HS-27A (cell line): ENCODE measurements at regions not wholly inside any gene's neighbourhood (a gene's known extent, or its start where the extent isn't known, plus 50 kb on each side); places are given as distances from the start of the nearest gene placed in this dataset.
A peak's percentile ranks its signal among the peaks of the same experiment; 100 is the strongest.

Experiments used
- DNase-seq: peaks from one replicate; pipeline ENCODE4 v3.0.0-alpha.2; 2012; ENCODE audit warnings: low read depth, missing footprints

- DNase-seq = no peak
These were observed 159.6 kb downstream of the HAPSTR1 start for GRCh38 chr16:9251026-9251425.

GRCh38 chr16:9254863-9255262 lies 163.4 kb downstream of the HAPSTR1 start:
- no peak for DNase-seq

- DNase-seq = no peak
These were observed 164.8 kb downstream of the HAPSTR1 start for GRCh38 chr16:9256196-9256595.

- DNase-seq = no peak
These were observed 166.4 kb downstream of the HAPSTR1 start for GRCh38 chr16:9257843-9258242.

DNA sequence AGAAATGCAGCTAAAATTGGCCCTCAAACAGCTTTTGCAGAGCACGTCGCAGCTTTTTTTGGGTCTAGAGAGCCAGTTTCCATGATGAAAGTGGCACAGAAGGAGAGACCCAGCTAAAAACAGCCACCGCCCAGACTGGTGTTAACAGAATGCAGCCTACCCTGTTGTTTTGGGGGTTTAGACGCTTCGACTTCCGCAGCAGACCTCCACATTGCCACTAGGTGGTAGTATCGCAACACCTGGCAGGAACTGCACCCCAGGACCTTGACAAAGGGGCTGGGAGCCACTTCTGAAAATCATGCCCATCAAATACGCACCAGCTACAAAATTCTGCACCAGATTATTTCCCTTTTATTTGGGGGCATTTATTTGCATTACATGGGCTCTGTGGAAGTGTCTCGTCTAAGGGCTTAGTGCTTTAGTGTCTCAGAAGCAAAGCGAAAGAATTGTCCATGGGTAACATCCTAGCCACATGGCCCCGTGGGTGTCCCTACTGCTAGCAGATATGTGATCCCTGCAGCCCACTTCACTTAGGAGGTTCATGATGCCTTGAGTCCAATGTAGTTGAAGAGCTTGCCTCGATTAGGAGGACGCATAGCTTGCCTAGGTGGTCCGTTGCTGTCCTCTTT lies 167.1 kb downstream of the HAPSTR1 start:
- DNase-seq = peak; percentile 14

DNA sequence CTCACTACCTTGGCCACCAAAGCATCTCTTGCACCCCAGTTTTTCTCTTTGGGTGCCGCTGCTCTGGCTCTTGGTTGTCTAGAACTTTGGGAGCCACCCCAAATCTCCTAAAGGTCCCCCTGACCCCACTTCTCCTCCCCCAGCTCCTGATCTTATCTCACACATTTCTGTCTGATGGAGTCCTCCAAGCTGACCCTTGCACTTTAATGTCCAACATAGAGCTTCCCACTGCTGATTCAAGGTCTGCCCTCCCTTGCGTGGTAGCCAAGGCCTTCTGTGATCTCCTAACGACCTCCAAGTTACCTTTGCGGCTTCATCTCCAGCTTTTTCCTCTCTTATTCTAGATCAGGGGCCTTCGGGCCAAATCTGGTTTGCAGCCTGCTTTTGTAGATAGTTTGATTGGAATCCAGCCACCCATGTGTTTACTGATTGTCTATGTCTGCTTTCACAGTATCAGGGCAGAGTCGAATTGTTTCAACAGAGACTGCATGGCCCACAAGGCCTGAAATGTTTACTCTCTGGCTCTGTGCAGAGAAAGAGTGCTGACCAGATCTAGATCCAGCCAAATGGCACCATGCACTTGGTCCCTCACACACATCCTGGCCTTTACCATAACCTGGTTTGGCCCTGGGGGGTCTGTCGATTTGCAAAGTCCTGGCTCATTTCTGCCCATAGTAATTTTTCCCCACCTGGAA lies 168.6 kb downstream of the HAPSTR1 start:
- no peak for DNase-seq

- no peak for DNase-seq
These were observed 169.2 kb downstream of the HAPSTR1 start for GRCh38 chr16:9260666-9261065.

DNA sequence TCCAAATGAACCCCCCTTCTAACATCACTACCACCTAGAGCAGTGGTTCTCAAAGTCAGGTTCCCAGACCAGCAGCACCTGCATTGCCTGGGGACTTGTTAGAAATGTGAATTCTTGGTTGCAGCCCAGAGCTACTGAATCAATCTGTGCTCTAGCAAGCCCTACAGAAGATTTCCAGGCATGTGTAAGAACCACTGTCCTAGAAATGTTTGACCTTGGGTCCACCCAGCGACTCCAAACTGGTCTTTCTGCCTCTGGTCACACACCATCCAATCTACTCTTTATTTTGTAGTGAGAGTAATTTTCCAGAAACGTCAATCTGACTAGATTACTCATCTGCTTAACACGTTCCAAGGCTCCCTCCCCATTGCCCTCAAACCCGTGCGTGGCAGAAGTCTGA lies 169.9 kb downstream of the HAPSTR1 start:
- DNase-seq = no peak

GRCh38 chr16:9262941-9263715 lies 171.7 kb downstream of the HAPSTR1 start:
- DNase-seq = no peak

DNA sequence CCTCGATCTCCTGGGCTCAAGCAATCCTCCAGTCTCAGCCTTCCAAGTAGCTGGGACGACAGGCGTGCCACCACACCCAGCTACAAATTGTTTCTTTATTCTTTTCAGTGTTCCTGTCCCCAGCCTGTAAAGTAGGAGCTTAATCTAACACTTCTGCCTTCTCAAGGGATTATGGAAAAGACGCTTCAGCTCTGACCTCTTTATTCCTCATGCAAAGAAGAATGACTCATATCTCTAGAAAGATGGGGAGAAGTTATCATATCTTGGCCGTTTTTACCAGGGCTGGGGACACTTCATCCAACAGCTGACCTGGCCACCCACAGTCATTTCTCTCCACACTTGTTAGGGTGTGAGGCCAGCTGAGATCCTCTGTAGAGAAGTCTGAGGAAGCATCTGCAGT lies 172.6 kb downstream of the HAPSTR1 start:
- no peak for DNase-seq

- DNase-seq = no peak
These were observed 177.0 kb downstream of the HAPSTR1 start for GRCh38 chr16:9268446-9268845.

- DNase-seq = no peak
These were observed 179.0 kb downstream of the HAPSTR1 start for GRCh38 chr16:9270424-9270823.

- no peak for DNase-seq
These were observed 179.5 kb downstream of the HAPSTR1 start for GRCh38 chr16:9270941-9271340.

GRCh38 chr16:9271841-9272240 lies 180.4 kb downstream of the HAPSTR1 start:
- no peak for DNase-seq

DNA sequence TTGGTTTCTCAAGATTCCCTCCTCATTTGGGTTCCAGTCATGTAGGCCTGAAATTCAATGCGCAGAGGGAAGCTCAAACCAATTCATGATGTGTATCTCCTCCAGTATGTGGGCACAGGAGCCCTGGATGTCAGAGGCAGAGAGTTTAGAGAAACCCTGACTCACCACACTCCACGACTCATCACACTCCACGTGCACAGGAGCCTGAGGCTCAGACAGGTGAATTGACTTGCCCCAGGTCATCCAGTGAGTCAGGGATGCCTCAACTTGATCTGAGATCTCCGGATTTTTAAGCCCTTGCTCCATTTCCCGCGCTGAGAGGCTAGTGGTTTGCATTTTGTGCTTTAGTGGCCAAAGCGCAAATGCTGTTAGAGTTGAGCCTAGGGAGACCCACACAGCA lies 183.9 kb downstream of the HAPSTR1 start:
- no peak for DNase-seq

DNA sequence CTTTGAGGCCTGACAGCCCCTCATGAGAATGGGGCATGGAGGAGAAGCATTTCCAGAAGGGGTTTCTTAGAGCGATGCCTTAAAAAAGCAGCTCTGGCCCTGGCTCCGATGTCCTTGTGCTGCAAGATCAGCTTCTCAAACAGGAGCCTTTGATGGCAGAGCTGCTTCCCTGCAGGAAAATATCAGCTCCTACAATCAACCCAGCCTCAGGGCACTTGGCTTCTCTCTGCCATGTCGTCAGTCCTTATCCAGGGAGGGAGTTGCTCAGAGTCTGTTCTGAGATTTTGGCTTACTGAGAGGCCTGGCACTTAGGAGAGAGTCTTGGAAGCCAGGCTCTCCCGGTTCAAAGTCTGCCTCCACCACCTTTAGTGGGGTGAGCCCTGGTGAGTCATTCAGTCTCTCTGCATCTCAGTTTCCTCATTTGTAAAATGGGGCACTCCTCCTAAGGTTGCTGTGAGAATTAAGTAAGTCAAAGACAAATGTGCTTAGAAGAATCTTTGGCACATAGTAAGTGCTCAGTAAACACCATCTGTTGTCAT lies 184.4 kb downstream of the HAPSTR1 start:
- DNase-seq = no peak

GRCh38 chr16:9279291-9280068 lies 188.0 kb downstream of the HAPSTR1 start:
- DNase-seq = no peak

GRCh38 chr16:9280069-9280466 lies 188.6 kb downstream of the HAPSTR1 start:
- DNase-seq = no peak

DNA sequence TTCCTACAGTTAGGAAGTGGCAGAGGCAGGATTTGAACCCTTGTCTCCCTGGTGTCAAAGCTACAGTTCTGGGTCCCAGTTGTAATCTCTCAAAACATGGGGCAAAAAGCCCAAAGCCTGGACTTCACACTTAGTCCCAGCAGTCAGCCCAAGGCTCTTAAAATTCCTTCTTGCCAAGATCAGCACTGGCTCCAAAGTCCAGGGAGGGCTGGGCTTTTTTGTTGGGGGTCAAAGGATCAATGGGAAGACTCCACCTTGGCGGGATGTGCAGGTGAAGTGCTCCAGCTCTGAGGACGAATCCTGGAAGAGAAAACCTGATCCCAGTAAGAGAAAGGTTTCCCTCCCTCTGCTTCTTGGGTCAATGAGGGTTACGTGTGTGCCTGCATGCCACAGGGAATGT lies 195.5 kb downstream of the HAPSTR1 start:
- no peak for DNase-seq

GRCh38 chr16:9296271-9296590 lies 204.8 kb downstream of the HAPSTR1 start:
- no peak for DNase-seq

- DNase-seq = no peak
These were observed 206.1 kb downstream of the HAPSTR1 start for GRCh38 chr16:9297437-9298113.

DNA sequence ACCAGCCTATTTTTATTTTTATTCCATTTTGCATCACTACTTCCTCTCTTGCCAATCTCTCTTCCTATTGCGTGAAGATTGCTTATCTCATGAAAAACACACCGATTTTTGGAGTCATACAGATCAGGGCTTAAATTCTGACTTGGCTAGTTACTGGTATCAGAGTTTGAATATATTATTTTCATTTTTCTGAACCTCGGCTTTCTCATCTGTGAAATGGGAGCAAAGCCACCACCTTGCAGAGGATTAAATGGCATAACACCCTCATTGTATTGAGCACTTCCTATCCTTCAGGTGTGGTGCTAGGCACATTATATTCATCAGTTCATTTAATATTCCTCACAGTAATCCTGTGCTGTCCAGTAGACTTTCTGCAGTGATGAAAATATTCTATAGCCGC lies 208.8 kb downstream of the HAPSTR1 start:
- no peak for DNase-seq
